ENCODE measurements at regions not wholly inside any gene's neighbourhood (a gene's known extent, or its start where the extent isn't known, plus 50 kb on each side); places are given as distances from the start of the nearest gene placed in this dataset.

GRCh38 chr1:4117196-4117595 lies 217.1 kb upstream of the C1orf174 start:
- TF ChIP-seq, protein P1, sequence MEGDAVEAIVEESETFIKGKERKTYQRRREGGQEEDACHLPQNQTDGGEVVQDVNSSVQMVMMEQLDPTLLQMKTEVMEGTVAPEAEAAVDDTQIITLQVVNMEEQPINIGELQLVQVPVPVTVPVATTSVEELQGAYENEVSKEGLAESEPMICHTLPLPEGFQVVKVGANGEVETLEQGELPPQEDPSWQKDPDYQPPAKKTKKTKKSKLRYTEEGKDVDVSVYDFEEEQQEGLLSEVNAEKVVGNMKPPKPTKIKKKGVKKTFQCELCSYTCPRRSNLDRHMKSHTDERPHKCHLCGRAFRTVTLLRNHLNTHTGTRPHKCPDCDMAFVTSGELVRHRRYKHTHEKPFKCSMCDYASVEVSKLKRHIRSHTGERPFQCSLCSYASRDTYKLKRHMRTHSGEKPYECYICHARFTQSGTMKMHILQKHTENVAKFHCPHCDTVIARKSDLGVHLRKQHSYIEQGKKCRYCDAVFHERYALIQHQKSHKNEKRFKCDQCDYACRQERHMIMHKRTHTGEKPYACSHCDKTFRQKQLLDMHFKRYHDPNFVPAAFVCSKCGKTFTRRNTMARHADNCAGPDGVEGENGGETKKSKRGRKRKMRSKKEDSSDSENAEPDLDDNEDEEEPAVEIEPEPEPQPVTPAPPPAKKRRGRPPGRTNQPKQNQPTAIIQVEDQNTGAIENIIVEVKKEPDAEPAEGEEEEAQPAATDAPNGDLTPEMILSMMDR (IDR thresholded peaks at IDR 0.05; ENCODE audit: low read depth, low read length, poor library complexity, severe bottlenecking): no peak
- no peak for TF ChIP-seq EZH2phosphoT487 (IDR thresholded peaks at IDR 0.05; ENCODE audit: borderline replicate concordance, low read length)

Measured in DOHH2 (cell line).